ENCODE measurements at regions not wholly inside any gene's neighbourhood (a gene's known extent, or its start where the extent isn't known, plus 50 kb on each side); places are given as distances from the start of the nearest gene placed in this dataset.
"Not testable (repeated sequence)": the region's sequence is repeated elsewhere in the genome, so short reads cannot be mapped to it uniquely, and the experiment has no call there.

DNA sequence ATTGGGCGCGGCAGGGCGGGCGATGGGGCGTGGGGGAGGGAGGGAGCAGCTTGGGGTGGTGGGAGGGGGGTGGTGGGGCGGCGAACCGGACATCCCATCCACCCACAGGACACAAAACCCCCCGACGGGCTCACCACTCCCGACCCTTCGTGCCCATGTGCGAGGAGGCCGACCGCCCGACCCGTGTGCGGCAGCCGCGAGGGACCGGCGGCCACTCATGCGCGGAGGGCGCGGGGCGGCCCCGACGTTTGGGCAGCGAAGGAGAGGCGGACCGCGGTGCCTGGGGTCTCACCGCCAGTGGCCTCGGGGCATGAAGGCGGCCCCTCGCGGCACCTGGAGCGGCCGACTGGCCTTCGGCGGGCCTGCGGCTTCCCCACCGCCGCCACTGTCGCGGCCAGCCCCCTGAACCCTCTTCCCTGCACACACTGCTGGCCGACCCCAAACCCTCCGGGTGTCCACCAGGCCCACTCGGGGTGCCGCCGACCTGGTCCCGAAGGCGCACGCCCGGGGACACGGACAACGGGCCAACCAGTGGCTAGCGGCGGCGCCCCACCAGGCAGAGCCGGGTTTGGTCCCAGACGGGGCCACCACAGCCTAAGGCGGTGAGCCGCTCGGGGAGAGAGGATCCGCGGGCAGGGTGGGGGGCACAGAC is 94.6 kb upstream of the ANKRD30BL start:
- no peak for ATAC-seq
- TF ChIP-seq RFX5 (IDR thresholded peaks at IDR 0.05; ENCODE audit: low read depth, low read length) = no peak
- no peak for TF ChIP-seq CHD4 (IDR thresholded peaks at IDR 0.05; ENCODE audit: borderline replicate concordance, low read length)
- TF ChIP-seq HDAC2 (CRISPR knock-in tag; IDR thresholded peaks at IDR 0.05) = no peak
- no peak for TF ChIP-seq SMC3 (IDR thresholded peaks at IDR 0.05; ENCODE audit: low read length)
- TF ChIP-seq RFX3 (CRISPR knock-in tag; IDR thresholded peaks at IDR 0.05) = no peak
- TF ChIP-seq HMG20B (CRISPR knock-in tag; conservative IDR thresholded peaks at IDR 0.05) = no peak
- no peak for TF ChIP-seq GPN1 (CRISPR knock-in tag; IDR thresholded peaks at IDR 0.05; ENCODE audit: borderline replicate concordance)
- no peak for TF ChIP-seq ZNF644 (CRISPR knock-in tag; IDR thresholded peaks at IDR 0.05; ENCODE audit: low read depth)
- TF ChIP-seq SRSF1 (optimal IDR thresholded peaks at IDR 0.05; ENCODE audit: low read depth, low read length) = no peak
- no peak for TF ChIP-seq ZNF773 (CRISPR knock-in tag; IDR thresholded peaks at IDR 0.05; ENCODE audit: borderline replicate concordance)
- TF ChIP-seq RXRA (CRISPR knock-in tag; IDR thresholded peaks at IDR 0.05) = no peak
- no peak for FAIRE-seq
- Histone ChIP-seq H3K4me2 (ENCODE audit: low read depth, low read length) (no peak overlapping the region), H3K4me1 (ENCODE audit: insufficient read depth, low read length) (no peaks in the 10 kb centered on the region), H3K27ac (ENCODE audit: extremely low read length, insufficient read depth, low read length) (no peak overlapping the region), H4K20me1 (ENCODE audit: insufficient read depth, low read length) (no peaks in the 10 kb centered on the region), H3K79me2 (ENCODE audit: insufficient read depth, low read length) (no peaks in the 10 kb centered on the region), H2AFZ (ENCODE audit: low read length) (no peak overlapping the region), H3K9ac (ENCODE audit: insufficient read depth, low read depth, low read length) (no peak overlapping the region), H3K4me3 (replicated peaks in 1 of 3; ENCODE audit: insufficient read depth in 1 of 3, low read depth in 2 of 3, low read length in 3 of 3) (no peak overlapping the region), H3K9me3 (ENCODE audit: low read length) (peaks cover 53% of the 10 kb centered on the region), H3K27me3 (ENCODE audit: control insufficient read depth in 1 of 2, insufficient read depth in 2 of 2, low read length in 2 of 2) (no peaks in the 10 kb centered on the region), H3K36me3 (replicated peaks in 1 of 2; ENCODE audit: control insufficient read depth in 1 of 2, insufficient read depth in 2 of 2, low read length in 2 of 2) (no peaks in the 10 kb centered on the region)
- intact Hi-C loops (cut with micrococcal nuclease; ENCODE audit: unreplicated experiment) = no loop called here
- ChIA-PET CTCF (ENCODE audit: low intra/inter-chr PET ratio, low total read pairs) (no interaction called here), POLR2A (no interaction called here)
- DNase-seq (ENCODE audit: low spot score) = no peak
- WGBS (ENCODE audit: low lambda C conversion rate) = 78% methylated on average over 50 of the region's 68 CpGs
- no TSS peak for BruUV-seq (replicated peaks)
- in situ Hi-C loops (cut with HindIII; ENCODE audit: extremely low pct_ligation_motif_present, low pct_unique_long_range_greater_than_20kb) = no loop called here

DNA sequence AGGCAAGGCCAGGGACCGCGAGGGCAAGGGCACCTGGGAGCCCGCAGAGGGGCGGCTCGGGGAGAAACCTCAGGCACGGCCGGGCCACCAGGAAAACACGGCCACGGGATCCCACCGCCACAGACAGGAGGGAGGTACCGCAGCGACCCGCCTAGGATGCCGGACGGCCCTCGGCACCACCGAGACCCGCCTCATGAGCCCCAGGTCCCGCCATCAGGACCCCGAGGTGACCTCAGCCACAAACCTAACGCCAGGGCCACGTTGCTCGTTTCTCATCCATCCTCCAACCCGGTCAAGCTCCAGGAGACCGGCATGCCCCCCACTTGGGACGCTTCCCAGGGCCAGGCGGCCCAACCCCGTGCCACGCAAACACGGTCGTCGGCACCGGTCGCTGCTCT is 95.2 kb upstream of the ANKRD30BL start:
- H3K4me1 ChIP-seq (ENCODE audit: insufficient read depth, low read length); ATAC-seq; H3K36me3 ChIP-seq (replicated peaks in 1 of 2; ENCODE audit: control insufficient read depth in 1 of 2, insufficient read depth in 2 of 2, low read length in 2 of 2); in situ Hi-C loops (cut with HindIII; ENCODE audit: extremely low pct_ligation_motif_present, low pct_unique_long_range_greater_than_20kb); CTCF ChIA-PET (ENCODE audit: low intra/inter-chr PET ratio, low total read pairs); H2AFZ ChIP-seq (ENCODE audit: low read length); H3K27me3 ChIP-seq (ENCODE audit: control insufficient read depth in 1 of 2, insufficient read depth in 2 of 2, low read length in 2 of 2); H3K4me3 ChIP-seq (replicated peaks in 1 of 3; ENCODE audit: insufficient read depth in 1 of 3, low read depth in 2 of 3, low read length in 3 of 3); H3K27ac ChIP-seq (ENCODE audit: extremely low read length, insufficient read depth, low read length); H3K4me2 ChIP-seq (ENCODE audit: low read depth, low read length); BruUV-seq (replicated peaks); H4K20me1 ChIP-seq (ENCODE audit: insufficient read depth, low read length); POLR2A ChIA-PET; FAIRE-seq; DNase-seq (ENCODE audit: low spot score); H3K79me2 ChIP-seq (ENCODE audit: insufficient read depth, low read length); H3K9ac ChIP-seq (ENCODE audit: insufficient read depth, low read depth, low read length); intact Hi-C loops (cut with micrococcal nuclease; ENCODE audit: unreplicated experiment): not testable (repeated sequence)
- WGBS (ENCODE audit: low lambda C conversion rate) = 74% methylated on average over 20 of the region's 34 CpGs
- H3K9me3 ChIP-seq (ENCODE audit: low read length) = peaks cover 53% of the 10 kb centered on the region

DNA sequence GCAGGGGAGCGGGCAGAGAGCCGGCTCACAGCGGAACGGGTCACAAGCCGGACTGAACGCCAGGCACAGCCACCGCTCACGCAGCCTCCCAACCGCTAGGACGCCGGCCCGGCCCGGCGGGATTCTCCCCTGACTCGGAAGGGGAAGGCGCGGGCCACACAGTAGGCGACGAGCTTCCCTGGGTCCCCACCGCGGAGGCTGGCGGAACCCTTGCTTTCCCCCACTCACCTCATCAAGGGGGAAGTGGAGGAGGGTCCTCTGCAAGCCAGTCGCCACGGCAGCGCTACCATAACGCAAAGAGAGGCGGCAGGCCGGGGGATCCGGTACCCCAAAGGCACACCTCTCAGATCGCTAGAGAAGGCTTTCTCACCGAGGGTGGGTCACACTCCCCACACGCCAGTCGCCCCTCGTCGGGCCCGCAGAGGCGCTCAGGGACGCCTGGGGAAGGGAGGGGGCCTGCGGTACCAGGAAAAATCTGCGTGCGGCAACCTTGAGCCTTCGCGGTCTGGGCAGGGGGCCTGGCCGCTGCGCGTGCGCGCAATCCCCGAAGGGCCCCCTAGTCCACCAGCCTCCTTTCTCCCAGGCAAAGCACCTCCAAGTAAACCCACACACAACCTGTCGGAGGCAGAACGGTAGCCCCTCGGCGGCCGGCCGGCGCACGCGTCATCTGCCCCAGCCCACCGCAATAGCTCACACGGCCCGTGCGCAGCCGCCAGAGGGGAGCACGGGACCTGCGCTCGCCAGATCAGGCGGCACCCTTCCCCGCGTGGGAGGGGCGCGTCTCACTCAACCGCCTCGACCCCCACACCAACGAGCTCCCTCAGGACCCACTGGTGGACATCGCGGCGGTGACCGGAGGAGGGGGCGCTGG is 95.8 kb upstream of the ANKRD30BL start:
- H3K79me2 ChIP-seq (ENCODE audit: insufficient read depth, low read length); POLR2A ChIA-PET; H3K27me3 ChIP-seq (ENCODE audit: control insufficient read depth in 1 of 2, insufficient read depth in 2 of 2, low read length in 2 of 2); H4K20me1 ChIP-seq (ENCODE audit: insufficient read depth, low read length); H3K4me2 ChIP-seq (ENCODE audit: low read depth, low read length); H3K36me3 ChIP-seq (replicated peaks in 1 of 2; ENCODE audit: control insufficient read depth in 1 of 2, insufficient read depth in 2 of 2, low read length in 2 of 2); H2AFZ ChIP-seq (ENCODE audit: low read length); H3K4me3 ChIP-seq (replicated peaks in 1 of 3; ENCODE audit: insufficient read depth in 1 of 3, low read depth in 2 of 3, low read length in 3 of 3); DNase-seq (ENCODE audit: low spot score); H3K4me1 ChIP-seq (ENCODE audit: insufficient read depth, low read length); ATAC-seq; H3K9ac ChIP-seq (ENCODE audit: insufficient read depth, low read depth, low read length); in situ Hi-C loops (cut with HindIII; ENCODE audit: extremely low pct_ligation_motif_present, low pct_unique_long_range_greater_than_20kb); H3K27ac ChIP-seq (ENCODE audit: extremely low read length, insufficient read depth, low read length); CTCF ChIA-PET (ENCODE audit: low intra/inter-chr PET ratio, low total read pairs); BruUV-seq (replicated peaks); intact Hi-C loops (cut with micrococcal nuclease; ENCODE audit: unreplicated experiment): not testable (repeated sequence)
- FAIRE-seq = peak; percentile 99
- 73% methylated on average over 56 of the region's 79 CpGs for WGBS (ENCODE audit: low lambda C conversion rate)
- H3K9me3 ChIP-seq (ENCODE audit: low read length) = peaks cover 53% of the 10 kb centered on the region
